Cardiac muscle cell (in vitro differentiated cells and primary cell): ENCODE measurements at regions not wholly inside any gene's neighbourhood (a gene's known extent, or its start where the extent isn't known, plus 50 kb on each side); places are given as distances from the start of the nearest gene placed in this dataset.

ENCODE experiments used
- DNase-seq, 2 donors: peaks; one replicate each; pipeline versions ENCODE4 v3.0.0 to v3.0.0-alpha.2; 2010 to 2017; ENCODE audit warnings: low read depth in 1 of 2, low spot score in 1 of 2
- H3K27ac ChIP-seq: fragments of 200-600 bp; sonication (generic); 2 replicates; pipeline ENCODE4 v1.5.1; 2016
- H3K27me3 ChIP-seq: fragments of 200-600 bp; sonication (generic); 2 replicates; pipeline ENCODE4 v1.6.0; 2016; ENCODE audit warnings: control low read depth
- H3K36me3 ChIP-seq: fragments of 200-600 bp; sonication (generic); 2 replicates; pipeline ENCODE4 v1.5.1; 2016; ENCODE audit warnings: control low read depth
- H3K4me1 ChIP-seq: fragments of 200-600 bp; sonication (generic); 2 replicates; pipeline ENCODE4 v1.8.1; 2017; ENCODE audit warnings: low read depth, mild to moderate bottlenecking, mixed run types
- H3K4me3 ChIP-seq: fragments of 200-600 bp; sonication (generic); 2 replicates; pipeline ENCODE4 v1.5.1; 2016; ENCODE audit warnings: mild to moderate bottlenecking
- H3K9me3 ChIP-seq: fragments of 200-600 bp; sonication (generic); 2 replicates; pipeline ENCODE4 v1.5.1; 2017; ENCODE audit warnings: low read depth, mild to moderate bottlenecking, control low read depth
- TF ChIP-seq, protein P1 (sequence below): IDR thresholded peaks from 2 replicates; pipeline ENCODE4 v1.5.1; 2012; ENCODE audit warnings: low read depth, mild to moderate bottlenecking, low read length

DNA sequence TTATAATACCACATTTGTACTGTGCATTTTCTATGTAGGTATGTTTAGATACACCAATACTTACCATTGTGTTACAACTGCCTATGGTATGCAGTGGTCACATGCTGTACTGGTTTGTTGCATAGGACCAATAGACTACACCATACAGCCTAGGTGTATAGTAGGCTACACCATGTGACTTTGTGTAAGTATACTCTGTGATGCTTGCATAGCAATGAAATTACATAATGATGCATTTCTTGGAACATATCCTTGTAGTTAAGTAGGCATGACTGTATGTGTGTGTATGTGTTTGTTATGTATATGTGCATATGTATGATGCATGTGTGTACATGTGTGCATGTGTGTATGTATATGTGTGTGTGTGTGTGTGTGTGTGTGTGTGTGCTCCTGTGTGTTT, 157.6 kb downstream of the TDRD15 start:
- H3K36me3 ChIP-seq, result no peaks in the 10 kb centered on the region
- no peak overlapping the region for H3K4me3 ChIP-seq
- peaks cover 62% of the 10 kb centered on the region for H3K4me1 ChIP-seq
- peak overlapping the region; percentile 93 for H3K27ac ChIP-seq
- H3K9me3 ChIP-seq, result no peaks in the 10 kb centered on the region
- no peaks in the 10 kb centered on the region for H3K27me3 ChIP-seq
- TF ChIP-seq, protein P1, sequence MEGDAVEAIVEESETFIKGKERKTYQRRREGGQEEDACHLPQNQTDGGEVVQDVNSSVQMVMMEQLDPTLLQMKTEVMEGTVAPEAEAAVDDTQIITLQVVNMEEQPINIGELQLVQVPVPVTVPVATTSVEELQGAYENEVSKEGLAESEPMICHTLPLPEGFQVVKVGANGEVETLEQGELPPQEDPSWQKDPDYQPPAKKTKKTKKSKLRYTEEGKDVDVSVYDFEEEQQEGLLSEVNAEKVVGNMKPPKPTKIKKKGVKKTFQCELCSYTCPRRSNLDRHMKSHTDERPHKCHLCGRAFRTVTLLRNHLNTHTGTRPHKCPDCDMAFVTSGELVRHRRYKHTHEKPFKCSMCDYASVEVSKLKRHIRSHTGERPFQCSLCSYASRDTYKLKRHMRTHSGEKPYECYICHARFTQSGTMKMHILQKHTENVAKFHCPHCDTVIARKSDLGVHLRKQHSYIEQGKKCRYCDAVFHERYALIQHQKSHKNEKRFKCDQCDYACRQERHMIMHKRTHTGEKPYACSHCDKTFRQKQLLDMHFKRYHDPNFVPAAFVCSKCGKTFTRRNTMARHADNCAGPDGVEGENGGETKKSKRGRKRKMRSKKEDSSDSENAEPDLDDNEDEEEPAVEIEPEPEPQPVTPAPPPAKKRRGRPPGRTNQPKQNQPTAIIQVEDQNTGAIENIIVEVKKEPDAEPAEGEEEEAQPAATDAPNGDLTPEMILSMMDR, result no peak
- DNase-seq, result no peak

DNA sequence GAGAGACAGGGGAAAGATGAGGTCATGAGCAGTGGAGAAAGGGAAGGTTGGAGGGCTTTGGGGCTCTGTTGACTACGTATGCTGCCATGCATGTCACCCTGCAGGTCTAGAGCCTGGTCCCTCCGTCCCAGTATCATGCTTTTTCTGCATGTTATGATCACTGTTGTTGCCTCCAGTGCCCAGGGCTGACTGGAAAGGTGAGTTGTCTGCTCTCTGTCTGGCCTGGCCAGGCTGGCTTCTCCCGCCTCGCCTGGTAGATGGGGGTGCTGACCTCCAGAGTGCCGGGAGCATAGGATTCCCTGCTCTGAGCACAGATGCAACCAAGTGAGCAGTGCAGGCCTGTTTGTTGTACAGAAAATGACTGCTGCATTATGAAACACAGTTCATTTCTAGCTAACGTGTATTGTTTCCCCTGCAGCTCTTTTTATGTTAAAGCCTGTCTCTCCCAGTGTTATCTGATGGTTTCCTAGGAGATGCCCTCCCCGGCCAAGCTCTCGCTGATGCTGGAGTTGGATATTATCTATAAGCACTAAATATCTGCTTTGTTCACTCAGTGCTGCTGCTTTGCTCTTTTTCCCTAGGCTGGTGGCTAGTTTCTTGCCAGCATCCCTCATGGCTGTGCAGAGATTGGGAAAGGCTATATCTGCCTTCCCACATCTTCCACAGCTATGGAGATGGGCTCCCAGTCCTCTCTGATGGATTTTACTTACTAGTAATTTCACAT, 158.2 kb downstream of the TDRD15 start:
- TF ChIP-seq, protein P1, result no peak
- Histone ChIP-seq H3K4me3 (no peak overlapping the region), H3K9me3 (no peaks in the 10 kb centered on the region), H3K27me3 (no peaks in the 10 kb centered on the region), H3K27ac (peak overlapping the region; percentile 93), H3K36me3 (no peaks in the 10 kb centered on the region), H3K4me1 (peaks cover 62% of the 10 kb centered on the region)
- peak in 1 of 2 donors; percentile 31 for DNase-seq

DNA sequence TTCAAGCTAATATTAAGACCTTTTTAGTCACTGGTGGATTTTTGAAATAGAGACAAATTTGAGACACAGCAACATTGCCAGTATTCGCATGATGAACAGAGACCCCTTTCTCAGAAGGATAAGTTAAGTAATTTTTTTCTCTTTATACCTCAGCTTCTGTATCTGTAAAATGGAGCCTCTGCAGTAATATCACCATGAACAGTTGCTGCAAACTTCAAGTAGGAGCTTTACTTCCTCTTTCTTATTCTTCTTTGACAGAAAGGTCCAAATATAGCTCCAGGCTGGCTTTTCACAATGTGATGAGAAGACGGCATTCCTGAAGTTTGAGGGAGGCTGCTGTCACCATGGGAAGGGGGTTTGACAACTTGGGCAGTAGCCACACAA, 158.7 kb downstream of the TDRD15 start:
- H3K4me1 ChIP-seq, result peaks cover 57% of the 10 kb centered on the region
- peak overlapping the region; percentile 93 for H3K27ac ChIP-seq
- TF ChIP-seq, protein P1, result no peak
- DNase-seq, result no peak
- H3K27me3 ChIP-seq, result no peaks in the 10 kb centered on the region
- H3K9me3 ChIP-seq, result no peaks in the 10 kb centered on the region
- H3K4me3 ChIP-seq, result no peak overlapping the region
- H3K36me3 ChIP-seq, result no peaks in the 10 kb centered on the region

DNA sequence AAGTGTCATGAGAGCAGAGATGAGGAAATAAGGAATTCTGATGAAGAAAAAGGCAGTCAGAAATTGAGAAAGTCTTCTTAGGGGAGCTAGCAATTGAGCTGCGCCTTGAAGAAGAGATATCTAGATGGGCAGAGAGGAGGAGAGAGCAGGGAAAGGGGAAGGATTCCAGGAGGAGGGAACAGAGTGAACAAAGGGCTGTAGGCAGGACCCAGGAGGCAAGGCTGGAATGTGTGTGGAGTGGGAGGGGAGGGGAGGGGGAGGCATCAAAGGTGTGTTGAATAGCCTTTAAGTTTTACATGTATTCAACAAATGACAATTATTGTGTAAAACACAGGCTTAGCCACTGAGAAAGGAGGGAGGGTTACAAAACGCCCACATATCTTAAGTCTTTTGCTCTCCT, 164.5 kb downstream of the TDRD15 start:
- no peaks in the 10 kb centered on the region for H3K9me3 ChIP-seq
- H3K4me1 ChIP-seq, result peaks cover 9% of the 10 kb centered on the region
- no peak overlapping the region for H3K27ac ChIP-seq
- no peaks in the 10 kb centered on the region for H3K36me3 ChIP-seq
- DNase-seq, result no peak
- TF ChIP-seq, protein P1, result no peak
- H3K4me3 ChIP-seq, result no peak overlapping the region
- no peaks in the 10 kb centered on the region for H3K27me3 ChIP-seq

DNA sequence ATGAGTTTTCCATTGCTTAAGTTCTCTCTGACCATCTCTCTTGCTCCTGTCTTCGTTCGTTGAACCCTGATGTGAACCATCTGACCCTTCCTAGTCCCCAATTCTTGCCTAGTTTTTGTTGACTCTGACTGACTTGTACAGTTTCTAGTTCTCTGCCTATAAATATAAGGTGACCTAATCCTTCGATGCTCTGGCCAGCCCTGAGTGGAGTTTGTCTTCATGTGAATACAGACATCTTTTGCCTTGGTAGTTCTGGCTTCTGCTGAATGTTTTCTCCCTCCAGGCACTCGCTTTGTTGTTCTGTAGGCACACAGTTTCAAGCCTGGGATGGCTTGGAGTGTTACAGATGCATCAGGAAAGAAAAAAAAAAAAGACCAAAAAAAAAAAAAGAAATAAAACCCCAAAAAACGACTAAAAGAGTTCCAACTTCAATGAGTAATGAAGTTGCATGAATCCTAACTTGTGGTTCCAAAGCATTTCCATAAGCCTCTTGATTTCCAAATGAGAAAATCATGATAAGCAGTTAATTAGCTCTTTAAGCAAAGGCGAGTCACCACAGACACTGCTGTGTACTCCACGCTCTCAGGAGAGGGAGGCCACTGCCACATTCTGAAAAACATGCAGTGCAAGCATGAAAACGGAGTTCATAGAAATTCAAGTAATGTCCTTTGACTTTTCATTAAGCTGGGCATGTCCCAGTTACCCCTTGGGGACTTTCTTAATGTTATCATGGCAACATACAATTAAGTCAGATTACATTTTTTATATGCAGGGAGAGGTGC, 165.2 kb downstream of the TDRD15 start:
- TF ChIP-seq, protein P1, result no peak
- no peaks in the 10 kb centered on the region for H3K9me3 ChIP-seq
- no peak overlapping the region for H3K27ac ChIP-seq
- no peaks in the 10 kb centered on the region for H3K36me3 ChIP-seq
- H3K27me3 ChIP-seq, result no peaks in the 10 kb centered on the region
- no peak for DNase-seq
- H3K4me3 ChIP-seq, result no peak overlapping the region
- H3K4me1 ChIP-seq, result peaks cover 8% of the 10 kb centered on the region
